ENCODE measurements at regions not wholly inside any gene's neighbourhood (a gene's known extent, or its start where the extent isn't known, plus 50 kb on each side); places are given as distances from the start of the nearest gene placed in this dataset.

GRCh38 chr2:18186816-18187613 lies 308.5 kb downstream of the KCNS3 start:
- no peaks in the 10 kb centered on the region for H3K4me1 ChIP-seq (ENCODE audit: control insufficient read depth in 4 of 4, insufficient read depth in 4 of 4, low read length in 3 of 4)
- no peaks in the 10 kb centered on the region for H3K27me3 ChIP-seq (ENCODE audit: control insufficient read depth in 4 of 4, insufficient read depth in 4 of 4, low read length in 3 of 4)
- no peak overlapping the region for H3K9ac ChIP-seq (ENCODE audit: low read depth in 1 of 2, low read length in 2 of 2)
- no peak overlapping the region for H3K27ac ChIP-seq (ENCODE audit: low read depth in 1 of 2, low read length in 2 of 2)
- no peak for DNase-seq (ENCODE audit: low spot score)
- H3K36me3 ChIP-seq (ENCODE audit: control insufficient read depth in 4 of 4, insufficient read depth in 3 of 4, low read depth in 1 of 4, low read length in 3 of 4) = no peaks in the 10 kb centered on the region
- H3K9me3 ChIP-seq (ENCODE audit: control insufficient read depth in 4 of 4, low read length in 3 of 4) = no peaks in the 10 kb centered on the region
- no peak overlapping the region for H3K4me3 ChIP-seq (ENCODE audit: low read depth in 1 of 3, low read length in 3 of 3)
- 62% methylated on average over 2 of the region's 2 CpGs for WGBS
- no peak for TF ChIP-seq REST (IDR thresholded peaks at IDR 0.05)
- no peak for TF ChIP-seq SP1 (IDR thresholded peaks at IDR 0.05)
- TF ChIP-seq JUND (IDR thresholded peaks at IDR 0.05) = no peak
- TF ChIP-seq ATF3 (IDR thresholded peaks at IDR 0.05) = no peak
- no peak for TF ChIP-seq RAD21 (IDR thresholded peaks at IDR 0.05)
- no peak for TF ChIP-seq FOXA2 (IDR thresholded peaks at IDR 0.05)
- TF ChIP-seq ZBTB33 (IDR thresholded peaks at IDR 0.05) = no peak
- no peak for TF ChIP-seq MAX (IDR thresholded peaks at IDR 0.05)

GRCh38 chr2:18182861-18183260 lies 304.4 kb downstream of the KCNS3 start:
- WGBS = 81% methylated on average over 2 of the region's 2 CpGs
- no peak for DNase-seq (ENCODE audit: low spot score)
- H3K27ac ChIP-seq (ENCODE audit: low read depth in 1 of 2, low read length in 2 of 2) = no peak overlapping the region
- TF ChIP-seq ZBTB33 (IDR thresholded peaks at IDR 0.05) (no peak), NR2F2 (IDR thresholded peaks at IDR 0.05) (no peak), REST (IDR thresholded peaks at IDR 0.05) (no peak), FOXA2 (IDR thresholded peaks at IDR 0.05) (no peak), TAF1 (conservative IDR thresholded peaks at IDR 0.05) (no peak), JUND (IDR thresholded peaks at IDR 0.05) (no peak), FOXA1 (IDR thresholded peaks at IDR 0.05) (no peak), HNF4A (conservative IDR thresholded peaks at IDR 0.05) (no peak), HNF4G (IDR thresholded peaks at IDR 0.05) (no peak)
- no peak overlapping the region for H3K9ac ChIP-seq (ENCODE audit: low read depth in 1 of 2, low read length in 2 of 2)
- no peaks in the 10 kb centered on the region for H3K27me3 ChIP-seq (ENCODE audit: control insufficient read depth in 4 of 4, insufficient read depth in 4 of 4, low read length in 3 of 4)
- H3K4me3 ChIP-seq (ENCODE audit: low read depth in 1 of 3, low read length in 3 of 3) = no peak overlapping the region
- no peaks in the 10 kb centered on the region for H3K4me1 ChIP-seq (ENCODE audit: control insufficient read depth in 4 of 4, insufficient read depth in 4 of 4, low read length in 3 of 4)
- no peaks in the 10 kb centered on the region for H3K9me3 ChIP-seq (ENCODE audit: control insufficient read depth in 4 of 4, low read length in 3 of 4)
- no peaks in the 10 kb centered on the region for H3K36me3 ChIP-seq (ENCODE audit: control insufficient read depth in 4 of 4, insufficient read depth in 3 of 4, low read depth in 1 of 4, low read length in 3 of 4)

Data from liver (tissue), 7 donors.